Type B pancreatic cell (in vitro differentiated cells): ENCODE measurements at regions not wholly inside any gene's neighbourhood (a gene's known extent, or its start where the extent isn't known, plus 50 kb on each side); places are given as distances from the start of the nearest gene placed in this dataset.
"Not testable (repeated sequence)": the region's sequence is repeated elsewhere in the genome, so short reads cannot be mapped to it uniquely, and the experiment has no call there.

Source experiments
- DNase-seq: peaks from one replicate; pipeline ENCODE4 v3.0.0; 2021; ENCODE audit warnings: mixed read lengths; ENCODE audit not compliant: unreplicated experiment; ENCODE audit errors: extremely low spot score
- H3K27ac Mint-ChIP-seq: 2 replicates; pipeline ENCODE4 v1.8.0; 2021; ENCODE audit warnings: mild to moderate bottlenecking, mixed read lengths
- H3K27me3 Mint-ChIP-seq: 2 replicates; pipeline ENCODE4 v1.8.0; 2021; ENCODE audit warnings: mixed read lengths
- H3K36me3 Mint-ChIP-seq: 2 replicates; pipeline ENCODE4 v1.8.0; 2021; ENCODE audit warnings: mixed read lengths
- H3K4me1 Mint-ChIP-seq: one replicate; pipeline ENCODE4 v1.8.0; 2021; ENCODE audit warnings: mixed read lengths; ENCODE audit not compliant: unreplicated experiment
- H3K4me3 Mint-ChIP-seq: 2 replicates; pipeline ENCODE4 v1.8.0; 2021; ENCODE audit warnings: mild to moderate bottlenecking, mixed read lengths
- H3K9me3 Mint-ChIP-seq: 2 replicates; pipeline ENCODE4 v1.8.0; 2021; ENCODE audit warnings: mixed read lengths
- CTCF ChIP-seq: fragments of 200-600 bp; sonication (generic); conservative IDR thresholded peaks from 2 replicates; pipeline ENCODE4 v1.5.0; 2021; ENCODE audit warnings: antibody characterized with exemption, mild to moderate bottlenecking

- no peak for DNase-seq
- no peaks in the 10 kb centered on the region for H3K36me3 Mint-ChIP-seq
- peaks cover 34% of the 10 kb centered on the region for H3K9me3 Mint-ChIP-seq
- no peaks in the 10 kb centered on the region for H3K27me3 Mint-ChIP-seq
- no peak for TF ChIP-seq CTCF
- no peak overlapping the region for H3K27ac Mint-ChIP-seq
- no peak overlapping the region for H3K4me3 Mint-ChIP-seq
- no peaks in the 10 kb centered on the region for H3K4me1 Mint-ChIP-seq
These were observed 740.9 kb upstream of the TPTE start for GRCh38 chr21:9780441-9780937.

- H3K9me3 Mint-ChIP-seq: peaks cover 24% of the 10 kb centered on the region
- not testable (repeated sequence) for H3K4me1 Mint-ChIP-seq, H3K27ac Mint-ChIP-seq, H3K4me3 Mint-ChIP-seq, DNase-seq, H3K27me3 Mint-ChIP-seq, H3K36me3 Mint-ChIP-seq
These were observed 737.8 kb upstream of the TPTE start for GRCh38 chr21:9783587-9783986.

GRCh38 chr21:9784201-9784600 is 737.2 kb upstream of the TPTE start:
- H3K27me3 Mint-ChIP-seq, H3K4me3 Mint-ChIP-seq, DNase-seq, H3K36me3 Mint-ChIP-seq, H3K4me1 Mint-ChIP-seq, H3K27ac Mint-ChIP-seq: not testable (repeated sequence)
- H3K9me3 Mint-ChIP-seq: peaks cover 25% of the 10 kb centered on the region

GRCh38 chr21:9786092-9786491 is 735.3 kb upstream of the TPTE start:
- DNase-seq, H3K4me1 Mint-ChIP-seq, H3K27me3 Mint-ChIP-seq, H3K4me3 Mint-ChIP-seq, H3K27ac Mint-ChIP-seq, H3K36me3 Mint-ChIP-seq: not testable (repeated sequence)
- H3K9me3 Mint-ChIP-seq: peaks cover 19% of the 10 kb centered on the region

- not testable (repeated sequence) for H3K27me3 Mint-ChIP-seq, H3K36me3 Mint-ChIP-seq, DNase-seq, H3K27ac Mint-ChIP-seq, H3K4me3 Mint-ChIP-seq, H3K4me1 Mint-ChIP-seq, H3K9me3 Mint-ChIP-seq
These were observed 733.1 kb upstream of the TPTE start for GRCh38 chr21:9788281-9788680.

- not testable (repeated sequence) for H3K9me3 Mint-ChIP-seq, H3K4me3 Mint-ChIP-seq, DNase-seq, H3K36me3 Mint-ChIP-seq, H3K4me1 Mint-ChIP-seq, H3K27ac Mint-ChIP-seq, H3K27me3 Mint-ChIP-seq
These were observed 731.0 kb upstream of the TPTE start for GRCh38 chr21:9790354-9790753.

GRCh38 chr21:9791453-9791852 is 729.9 kb upstream of the TPTE start:
- peaks cover 16% of the 10 kb centered on the region for H3K9me3 Mint-ChIP-seq
- H3K27me3 Mint-ChIP-seq, DNase-seq, H3K27ac Mint-ChIP-seq, H3K4me1 Mint-ChIP-seq, H3K4me3 Mint-ChIP-seq, H3K36me3 Mint-ChIP-seq: not testable (repeated sequence)

GRCh38 chr21:9795291-9795690 is 726.1 kb upstream of the TPTE start:
- not testable (repeated sequence) for H3K36me3 Mint-ChIP-seq, H3K27ac Mint-ChIP-seq, H3K27me3 Mint-ChIP-seq, H3K4me3 Mint-ChIP-seq, DNase-seq, H3K4me1 Mint-ChIP-seq
- peaks cover 16% of the 10 kb centered on the region for H3K9me3 Mint-ChIP-seq

GRCh38 chr21:9796293-9796692 is 725.1 kb upstream of the TPTE start:
- not testable (repeated sequence) for H3K36me3 Mint-ChIP-seq, H3K4me3 Mint-ChIP-seq
- H3K9me3 Mint-ChIP-seq: peaks cover 16% of the 10 kb centered on the region

GRCh38 chr21:9807675-9808074 is 713.7 kb upstream of the TPTE start:
- not testable (repeated sequence) for H3K4me3 Mint-ChIP-seq, DNase-seq, H3K36me3 Mint-ChIP-seq, H3K27me3 Mint-ChIP-seq, H3K4me1 Mint-ChIP-seq, H3K9me3 Mint-ChIP-seq, H3K27ac Mint-ChIP-seq

More at GRCh38 chr21:9796293-9796692, 725.1 kb upstream of the TPTE start:
- H3K27me3 Mint-ChIP-seq, DNase-seq, H3K27ac Mint-ChIP-seq, H3K4me1 Mint-ChIP-seq: not testable (repeated sequence)

- H3K4me3 Mint-ChIP-seq, H3K36me3 Mint-ChIP-seq, H3K27me3 Mint-ChIP-seq, H3K9me3 Mint-ChIP-seq, DNase-seq, H3K27ac Mint-ChIP-seq, H3K4me1 Mint-ChIP-seq: not testable (repeated sequence)
These were observed 710.0 kb upstream of the TPTE start for GRCh38 chr21:9811223-9812004.

- not testable (repeated sequence) for H3K36me3 Mint-ChIP-seq, H3K9me3 Mint-ChIP-seq, DNase-seq, H3K27me3 Mint-ChIP-seq, H3K4me1 Mint-ChIP-seq, H3K27ac Mint-ChIP-seq, H3K4me3 Mint-ChIP-seq
These were observed 708.9 kb upstream of the TPTE start for GRCh38 chr21:9812507-9812906.

- not testable (repeated sequence) for H3K9me3 Mint-ChIP-seq, H3K27me3 Mint-ChIP-seq, H3K4me3 Mint-ChIP-seq, H3K4me1 Mint-ChIP-seq, H3K27ac Mint-ChIP-seq, DNase-seq, H3K36me3 Mint-ChIP-seq
These were observed 707.2 kb upstream of the TPTE start for GRCh38 chr21:9813894-9814814.
